A673 (cell line): ENCODE measurements at regions not wholly inside any gene's neighbourhood (a gene's known extent, or its start where the extent isn't known, plus 50 kb on each side); places are given as distances from the start of the nearest gene placed in this dataset.

ENCODE experiments used
- CTCF ChIP-seq: fragments of 300-800, 200-600 bp; sonication (generic); conservative IDR thresholded peaks from 2 replicates; pipeline ENCODE4 v1.5.1; 2017; ENCODE audit warnings: low read depth, mild to moderate bottlenecking, antibody characterized with exemption, low read length, moderate library complexity, mixed read lengths
- EZH2 ChIP-seq: fragments of 200-600 bp; sonication (generic); IDR thresholded peaks from 2 replicates; pipeline ENCODE4 v1.6.1; 2017; ENCODE audit warnings: borderline replicate concordance, low read depth, mild to moderate bottlenecking, mixed read lengths, antibody characterized with exemption, low read length; ENCODE audit not compliant: poor library complexity, severe bottlenecking

- TF ChIP-seq EZH2 (no peak), CTCF (no peak)
Observed at GRCh38 chr10:25117757-25118156, 57.0 kb upstream of the GPR158 start.
